ENCODE measurements at regions not wholly inside any gene's neighbourhood (a gene's known extent, or its start where the extent isn't known, plus 50 kb on each side); places are given as distances from the start of the nearest gene placed in this dataset.

- TF ChIP-seq, protein P1, sequence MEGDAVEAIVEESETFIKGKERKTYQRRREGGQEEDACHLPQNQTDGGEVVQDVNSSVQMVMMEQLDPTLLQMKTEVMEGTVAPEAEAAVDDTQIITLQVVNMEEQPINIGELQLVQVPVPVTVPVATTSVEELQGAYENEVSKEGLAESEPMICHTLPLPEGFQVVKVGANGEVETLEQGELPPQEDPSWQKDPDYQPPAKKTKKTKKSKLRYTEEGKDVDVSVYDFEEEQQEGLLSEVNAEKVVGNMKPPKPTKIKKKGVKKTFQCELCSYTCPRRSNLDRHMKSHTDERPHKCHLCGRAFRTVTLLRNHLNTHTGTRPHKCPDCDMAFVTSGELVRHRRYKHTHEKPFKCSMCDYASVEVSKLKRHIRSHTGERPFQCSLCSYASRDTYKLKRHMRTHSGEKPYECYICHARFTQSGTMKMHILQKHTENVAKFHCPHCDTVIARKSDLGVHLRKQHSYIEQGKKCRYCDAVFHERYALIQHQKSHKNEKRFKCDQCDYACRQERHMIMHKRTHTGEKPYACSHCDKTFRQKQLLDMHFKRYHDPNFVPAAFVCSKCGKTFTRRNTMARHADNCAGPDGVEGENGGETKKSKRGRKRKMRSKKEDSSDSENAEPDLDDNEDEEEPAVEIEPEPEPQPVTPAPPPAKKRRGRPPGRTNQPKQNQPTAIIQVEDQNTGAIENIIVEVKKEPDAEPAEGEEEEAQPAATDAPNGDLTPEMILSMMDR (conservative IDR thresholded peaks at IDR 0.05; ENCODE audit: low read length): no peak
- TF ChIP-seq EZH2phosphoT487 (IDR thresholded peaks at IDR 0.05; ENCODE audit: borderline replicate concordance): no peak
Observed at GRCh38 chr18:28714498-28714897, 537.6 kb upstream of the CDH2 start.
